ENCODE measurements at regions not wholly inside any gene's neighbourhood (a gene's known extent, or its start where the extent isn't known, plus 50 kb on each side); places are given as distances from the start of the nearest gene placed in this dataset.
"Not testable (repeated sequence)": the region's sequence is repeated elsewhere in the genome, so short reads cannot be mapped to it uniquely, and the experiment has no call there.

DNA sequence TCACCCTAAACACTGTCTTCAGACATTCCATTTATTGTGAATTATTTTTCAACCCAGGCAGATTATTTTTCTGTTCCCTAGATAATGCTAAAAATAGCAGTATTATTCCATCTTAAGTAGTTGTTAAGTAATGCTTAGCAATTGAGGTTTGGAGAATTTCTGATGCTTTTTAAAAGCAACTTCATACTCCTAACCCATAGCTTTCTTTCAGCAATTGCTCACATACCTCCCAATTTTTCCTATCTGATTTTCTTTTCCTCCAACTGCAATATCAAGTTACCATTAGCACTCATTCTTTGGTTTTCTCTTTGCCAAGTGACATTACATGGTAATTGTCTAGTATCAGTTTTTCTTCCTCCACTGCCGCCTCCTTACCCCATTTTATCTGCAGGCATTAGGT lies 104.7 kb downstream of the GPR85 start:
- no peak for DNase-seq

DNA sequence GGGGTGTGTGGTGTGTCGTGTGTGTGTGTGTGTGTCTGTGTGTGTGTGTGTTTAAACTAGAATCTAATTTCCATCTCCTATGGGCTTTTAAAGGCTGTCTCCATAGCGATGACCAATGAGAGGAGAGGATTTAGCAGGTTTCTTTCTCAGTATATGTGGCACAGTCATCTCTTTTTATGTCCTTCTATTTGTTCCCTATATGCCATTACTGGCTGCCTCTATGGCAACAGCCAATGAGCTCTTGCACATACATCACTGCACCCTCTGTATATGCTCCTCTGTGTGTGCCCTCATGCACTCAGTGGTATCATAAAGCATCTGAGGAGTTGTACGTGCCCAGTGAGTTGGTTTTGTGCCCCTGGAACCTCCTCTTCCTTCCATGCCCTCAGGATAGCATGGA lies 107.6 kb downstream of the GPR85 start:
- not testable (repeated sequence) for DNase-seq

DNA sequence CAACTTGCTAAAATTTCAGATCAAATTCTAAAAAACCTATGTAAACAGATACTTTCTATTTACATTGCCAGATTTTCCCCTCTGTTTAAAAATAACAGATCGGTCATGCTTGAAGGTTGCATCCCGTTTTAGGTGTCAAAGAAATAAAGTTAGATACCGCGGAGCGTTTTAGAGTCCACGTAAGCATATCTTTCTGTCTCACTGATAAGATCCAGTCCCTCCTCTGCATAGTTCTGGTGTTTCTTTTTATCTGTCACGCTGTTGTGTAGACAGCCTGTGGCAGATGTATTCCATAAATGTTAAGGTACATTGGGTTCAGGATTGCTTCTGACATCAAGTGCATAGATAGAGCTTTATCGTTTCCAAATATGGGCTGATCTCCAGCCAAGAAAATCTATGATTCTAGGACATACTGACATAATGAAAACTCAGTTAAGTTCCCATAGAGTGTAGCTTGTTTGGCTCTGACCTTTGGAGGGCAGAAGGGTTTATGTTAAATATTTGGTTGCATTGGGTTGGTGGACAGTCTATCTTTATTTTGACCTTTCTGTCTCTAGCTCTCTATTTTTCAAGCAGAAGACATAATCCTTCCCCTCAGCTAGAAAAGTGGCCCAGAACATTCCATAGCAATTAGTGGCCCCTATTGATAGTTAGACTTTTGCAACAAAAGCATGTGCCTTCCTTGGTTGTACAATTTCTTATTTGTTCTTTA lies 109.2 kb downstream of the GPR85 start:
- DNase-seq, result not testable (repeated sequence)

- no peak for DNase-seq
These were observed 115.9 kb downstream of the GPR85 start for GRCh38 chr7:112970771-112971170.

DNA sequence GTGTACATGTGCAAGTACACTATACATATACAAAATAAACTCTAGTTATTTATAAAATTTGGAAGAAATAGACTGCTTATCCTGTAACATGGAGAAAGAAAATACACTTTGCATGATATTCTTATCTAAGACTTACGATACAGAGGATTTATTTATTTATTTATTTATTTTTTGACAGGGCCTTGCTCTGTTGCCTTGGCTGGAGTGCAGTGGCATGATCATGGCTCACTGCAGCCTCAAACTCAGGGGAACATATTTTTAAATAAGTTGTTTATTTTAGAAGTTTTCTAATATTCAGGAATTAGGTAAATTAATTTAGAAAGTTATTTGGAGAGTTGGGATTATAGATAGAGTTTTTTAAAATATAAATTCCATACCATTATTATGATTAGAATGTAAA lies 116.7 kb downstream of the GPR85 start:
- DNase-seq, result no peak

DNA sequence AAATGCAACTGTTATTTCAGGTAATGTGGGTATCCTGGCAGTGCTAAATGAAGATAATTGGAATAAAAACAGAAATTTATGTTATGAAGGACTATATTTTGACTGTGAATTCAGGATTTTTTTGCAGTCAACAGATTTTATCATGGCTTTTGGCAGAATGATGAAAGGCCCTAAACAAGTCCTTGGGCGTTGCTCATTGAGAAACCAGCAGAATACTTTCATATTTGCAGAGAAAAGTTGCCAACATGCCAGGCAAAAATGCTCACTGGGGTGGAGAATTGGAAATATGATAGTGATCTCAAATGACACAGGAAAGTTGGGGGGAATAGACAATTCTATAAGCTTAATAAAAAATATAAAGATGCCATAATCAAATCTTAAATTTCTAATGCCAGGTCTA lies 121.1 kb downstream of the GPR85 start:
- DNase-seq, result no peak

DNA sequence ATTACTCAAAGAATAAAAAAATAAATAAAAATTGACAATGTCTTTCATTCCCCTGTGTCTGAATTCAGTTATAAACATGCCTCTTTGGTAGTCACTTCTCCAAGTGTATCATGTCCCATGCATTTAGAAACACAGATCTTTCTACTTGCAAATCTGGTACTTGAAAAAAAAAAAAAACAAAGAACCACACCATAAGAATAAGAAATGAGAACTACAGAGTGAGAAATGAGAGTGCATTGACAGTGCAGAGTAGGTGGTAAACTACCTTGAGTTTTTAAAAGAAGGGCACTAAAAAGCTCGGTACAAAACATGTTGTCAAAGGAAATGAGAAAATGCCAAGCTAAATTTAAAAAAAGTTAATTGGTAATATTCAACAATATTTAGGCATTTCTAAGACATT lies 123.0 kb downstream of the GPR85 start:
- no peak for DNase-seq

DNA sequence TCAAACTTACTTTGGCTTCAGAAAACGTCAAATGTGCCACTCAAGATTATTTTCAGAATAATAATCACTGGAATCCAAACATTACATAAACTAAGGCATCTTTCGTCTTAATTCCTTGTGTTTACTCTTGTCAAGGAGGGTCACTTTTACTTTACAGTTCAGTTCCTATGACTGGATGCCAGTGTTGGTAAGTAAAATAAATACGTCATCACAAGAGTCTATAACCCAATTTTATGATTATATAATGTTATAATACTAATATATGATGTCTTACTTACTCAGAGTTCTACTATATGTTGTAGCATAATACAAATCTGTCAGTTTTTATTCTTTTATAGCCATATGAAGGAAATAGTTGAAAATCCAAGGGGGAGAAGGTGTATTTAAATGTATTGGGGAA lies 123.8 kb downstream of the GPR85 start:
- DNase-seq, result no peak

- no peak for DNase-seq
These were observed 127.4 kb downstream of the GPR85 start for GRCh38 chr7:112959276-112959675.

- no peak for DNase-seq
These were observed 127.9 kb downstream of the GPR85 start for GRCh38 chr7:112958775-112959174.

GRCh38 chr7:112957901-112958300 lies 128.7 kb downstream of the GPR85 start:
- no peak for DNase-seq

- DNase-seq, result not testable (repeated sequence)
These were observed 133.6 kb downstream of the GPR85 start for GRCh38 chr7:112953031-112953430.

DNA sequence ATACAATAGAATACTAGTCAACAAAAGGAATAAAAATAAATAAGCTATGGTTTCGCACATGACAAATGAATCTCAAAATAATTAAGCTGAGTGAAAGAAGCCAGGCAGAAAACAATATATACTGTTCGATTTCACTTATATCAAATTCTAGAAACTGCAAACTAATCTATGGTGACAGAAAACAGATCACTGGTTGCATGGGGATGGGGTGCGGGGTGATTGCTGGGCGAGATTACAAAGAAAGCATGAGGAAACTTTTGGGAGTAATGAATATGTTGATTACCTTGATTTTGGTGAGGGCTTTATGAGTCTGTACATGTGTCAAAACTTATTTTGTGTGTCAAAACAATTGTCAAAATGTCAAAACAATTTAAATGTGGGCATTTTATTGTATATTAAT lies 135.6 kb downstream of the GPR85 start:
- no peak for DNase-seq

- not testable (repeated sequence) for DNase-seq
These were observed 136.9 kb downstream of the GPR85 start for GRCh38 chr7:112949682-112950081.

DNA sequence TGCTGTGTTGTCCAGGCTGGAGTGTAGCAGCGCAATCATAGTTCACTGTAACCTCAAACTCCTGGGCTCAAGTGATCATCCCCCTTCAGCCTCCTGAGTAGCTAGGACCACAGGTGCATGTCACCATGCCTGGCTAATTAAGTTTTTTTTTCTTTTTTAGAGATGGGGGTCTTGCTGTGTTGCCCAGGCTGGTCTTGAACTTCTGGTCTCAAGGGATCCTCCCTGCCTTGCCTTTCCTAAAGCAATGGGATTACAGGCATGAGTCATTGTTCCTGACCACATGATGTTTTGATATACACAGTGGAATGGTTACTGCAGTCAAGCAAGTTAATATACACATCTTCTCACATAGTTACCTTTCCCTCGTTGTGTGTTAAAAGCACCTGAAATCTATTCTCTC lies 140.3 kb downstream of the GPR85 start:
- no peak for DNase-seq

DNA sequence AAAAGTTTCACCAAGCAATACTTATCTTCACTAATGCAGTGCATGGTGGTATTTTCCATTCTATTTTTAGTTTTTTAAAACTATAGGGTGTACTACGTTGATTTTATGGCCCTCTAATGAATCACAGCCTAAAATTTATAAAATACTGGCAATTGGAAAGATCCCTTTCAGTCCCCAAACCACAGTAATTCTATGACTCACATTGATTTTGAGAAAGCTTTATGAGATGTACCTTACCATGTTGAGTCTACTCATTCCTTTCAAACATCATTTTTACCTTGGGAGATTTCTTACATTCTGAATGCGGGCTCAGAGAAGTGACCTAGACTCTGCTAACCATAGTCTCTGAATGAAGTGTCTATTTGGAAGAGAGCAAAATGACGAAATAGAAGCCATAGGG lies 141.6 kb downstream of the GPR85 start:
- DNase-seq, result no peak

GRCh38 chr7:112942981-112943380 lies 143.6 kb downstream of the GPR85 start:
- no peak for DNase-seq

DNA sequence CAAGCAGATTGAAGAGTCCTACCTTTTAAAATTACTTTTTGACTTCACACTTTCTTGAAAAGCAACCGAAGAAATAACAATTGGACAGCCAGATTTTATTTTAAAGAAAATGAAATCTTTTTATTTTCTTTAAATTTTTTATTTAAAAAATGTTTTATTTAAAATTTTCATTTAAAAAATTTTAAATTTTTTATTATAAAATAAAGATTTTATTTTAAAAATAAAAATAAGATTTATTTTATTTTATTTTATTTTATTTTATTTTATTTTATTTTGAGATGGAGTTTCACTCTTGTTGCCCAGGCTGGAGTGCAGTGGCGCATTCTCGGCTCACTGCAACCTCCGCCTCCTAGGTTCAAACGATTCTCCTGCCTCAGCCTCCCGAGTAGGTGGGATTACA lies 144.5 kb downstream of the GPR85 start:
- not testable (repeated sequence) for DNase-seq

GRCh38 chr7:112940314-112940732 lies 146.3 kb downstream of the GPR85 start:
- no peak for DNase-seq

GRCh38 chr7:112939574-112940313 lies 146.9 kb downstream of the GPR85 start:
- peak; percentile 100 for DNase-seq

DNA sequence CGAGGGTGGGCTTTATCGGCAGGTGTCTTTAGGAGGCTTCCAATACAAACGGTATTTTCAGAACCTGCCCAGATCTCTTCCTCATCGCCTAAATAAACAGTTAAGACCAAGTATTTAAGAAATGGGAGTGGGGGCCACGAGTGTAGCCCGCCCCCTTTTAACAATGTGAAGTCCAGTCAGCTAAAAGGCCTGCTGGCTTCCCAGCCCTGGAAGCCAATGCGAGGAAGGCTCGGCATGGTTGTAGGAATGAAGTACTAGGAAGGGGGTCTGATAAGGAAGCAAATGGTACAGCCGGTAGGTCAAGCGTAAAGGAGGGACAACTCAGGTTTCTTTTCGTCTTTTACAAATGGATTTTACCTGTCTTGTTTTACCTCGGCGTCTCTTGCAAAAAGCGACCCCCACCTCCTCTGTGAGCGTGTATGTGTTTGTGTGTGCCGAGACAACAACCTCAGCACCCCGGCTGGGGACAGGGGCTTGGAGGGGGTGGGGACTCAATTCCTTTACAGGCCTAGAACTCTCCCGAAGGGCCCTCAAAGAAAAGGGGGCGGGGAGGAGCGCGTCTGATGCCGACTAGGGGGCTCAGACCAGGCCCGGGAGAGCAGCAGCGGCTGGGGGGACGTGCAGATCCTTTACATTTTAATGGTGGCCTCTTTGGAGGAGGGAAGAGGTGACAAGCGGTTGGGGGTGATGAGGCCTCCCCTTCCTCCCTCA lies 147.6 kb downstream of the GPR85 start:
- peak; percentile 33 for DNase-seq

- no peak for DNase-seq
These were observed 147.6 kb upstream of the TMEM168 start for GRCh38 chr7:112937651-112938415.

DNA sequence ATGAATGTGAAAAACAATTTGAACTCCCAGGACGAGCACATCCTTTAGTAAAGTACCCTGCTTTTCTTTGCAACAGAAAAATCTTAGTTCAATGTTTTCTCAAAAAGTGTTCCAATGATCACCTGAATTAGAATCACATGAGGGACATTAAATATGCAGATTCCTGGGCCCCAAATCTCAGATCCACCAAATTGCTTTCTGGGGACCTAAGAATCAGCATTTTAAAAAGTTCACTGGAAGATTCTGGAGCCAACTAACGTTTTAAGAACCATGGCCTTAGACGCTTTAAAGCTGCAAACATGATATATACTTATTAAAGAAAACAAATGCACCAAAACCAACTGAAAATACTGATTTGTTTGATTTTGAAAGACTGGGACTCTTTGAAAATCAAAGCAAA lies 143.4 kb upstream of the TMEM168 start:
- DNase-seq, result no peak
